HG03060 (cell line): ENCODE measurements at regions not wholly inside any gene's neighbourhood (a gene's known extent, or its start where the extent isn't known, plus 50 kb on each side); places are given as distances from the start of the nearest gene placed in this dataset.

Experiments
- ATAC-seq: cut with Tn5 transposase; IDR thresholded peaks from one replicate; pipeline ENCODE4 v1.9.1; 2021; ENCODE audit warnings: low read depth, moderate number of reproducible peaks; ENCODE audit not compliant: unreplicated experiment

DNA sequence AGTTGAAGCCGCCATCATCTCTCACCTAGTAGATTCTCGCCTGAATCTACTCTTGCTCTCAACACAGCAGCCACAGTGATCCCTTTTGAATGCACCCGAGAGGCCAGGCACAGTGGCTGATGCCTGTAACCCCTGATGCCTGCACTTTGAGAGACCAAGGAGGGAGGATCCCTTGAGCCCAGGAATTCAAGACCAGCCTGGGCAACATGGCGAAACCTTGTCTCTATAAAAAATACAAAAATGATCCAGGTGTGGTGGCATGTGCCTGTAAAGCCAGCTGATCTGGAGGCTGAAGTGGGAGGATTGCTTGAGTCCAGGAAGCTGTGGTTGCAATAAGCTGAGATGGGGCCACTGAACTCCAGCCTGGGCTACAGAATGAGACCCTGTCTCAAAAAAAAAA is 60.3 kb upstream of the EML4 start:
- no peak for ATAC-seq

DNA sequence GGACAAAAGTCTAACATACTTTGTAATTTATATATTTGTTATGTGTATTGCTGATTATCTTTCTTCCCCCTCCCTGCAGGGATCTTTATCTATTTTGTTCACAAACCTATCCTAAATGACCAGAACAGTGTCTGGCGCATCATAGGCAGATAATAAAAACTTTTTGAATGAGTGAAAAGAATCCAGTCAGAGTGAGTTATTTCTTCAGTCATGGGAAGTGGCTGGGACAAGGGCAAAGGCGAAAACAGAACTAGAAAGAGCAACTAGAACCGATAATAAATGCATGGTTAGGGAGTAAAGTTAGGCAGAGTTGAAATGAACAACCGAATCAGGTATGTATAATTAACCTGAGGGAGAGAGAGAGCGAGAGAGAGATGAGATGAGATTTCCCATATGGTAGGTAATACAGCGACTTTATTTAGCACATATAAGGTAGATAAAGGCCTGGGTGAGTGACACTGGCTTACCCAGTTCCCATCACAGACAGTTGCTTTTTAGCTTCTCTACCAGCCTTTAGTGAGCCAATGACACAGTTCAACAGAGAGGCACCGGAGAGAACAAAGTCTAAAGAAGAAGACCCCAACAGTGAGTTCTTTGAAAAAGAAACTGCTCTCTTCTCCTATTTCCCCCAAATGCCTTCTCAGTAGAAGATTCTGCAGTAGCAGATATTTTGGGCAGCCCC is 59.1 kb upstream of the EML4 start:
- no peak for ATAC-seq

DNA sequence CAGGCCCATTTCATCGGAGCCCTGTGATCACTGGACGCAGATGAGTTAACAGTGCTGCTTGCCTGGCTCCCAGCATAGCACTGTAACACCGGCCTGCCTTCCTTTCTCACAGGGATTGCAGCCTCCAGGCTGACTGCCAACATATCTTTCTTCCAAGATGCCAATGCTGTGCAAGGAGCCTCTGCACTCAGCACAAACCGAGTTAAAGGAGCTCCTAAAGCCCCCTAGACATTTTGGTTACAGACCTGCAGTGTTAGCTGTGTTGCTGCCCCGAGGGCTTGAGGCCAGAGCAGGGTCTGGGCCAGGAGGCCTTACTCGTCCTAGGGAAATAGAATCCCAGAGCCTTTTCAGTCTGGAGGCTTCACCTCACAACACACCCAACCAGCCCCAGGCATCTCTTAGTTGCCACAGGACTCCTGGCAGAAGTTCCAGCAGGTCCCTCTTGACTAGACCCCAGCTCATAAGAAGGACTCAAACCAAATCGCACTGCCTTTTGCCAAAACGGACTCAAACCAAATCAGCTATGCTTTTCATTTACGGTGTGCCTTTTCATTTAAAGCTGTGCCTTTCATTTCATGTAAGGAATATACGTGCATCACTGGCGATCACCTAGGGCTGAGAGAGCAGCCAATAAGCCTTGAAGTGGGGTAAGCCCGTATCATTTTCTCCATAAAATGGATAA is 58.4 kb upstream of the EML4 start:
- no peak for ATAC-seq

DNA sequence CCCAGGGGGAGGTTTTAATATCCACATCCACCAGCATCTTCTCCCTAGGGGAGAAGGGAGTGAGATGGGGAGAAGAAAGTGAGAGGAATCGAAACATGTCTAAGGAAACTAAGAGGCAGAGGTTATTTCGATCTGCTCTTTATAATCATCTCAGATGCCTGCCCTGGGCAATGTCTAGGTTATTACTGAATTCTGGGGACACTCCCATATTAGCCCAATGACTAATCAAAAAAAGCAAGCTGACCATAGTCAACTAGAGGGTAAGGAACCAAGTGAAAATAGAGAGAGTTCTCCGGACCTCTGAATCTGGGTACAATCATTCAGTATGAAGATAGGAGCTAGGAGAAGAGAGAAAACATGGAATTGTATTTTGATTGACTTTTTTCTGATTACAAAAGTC is 56.7 kb upstream of the EML4 start:
- ATAC-seq: no peak

DNA sequence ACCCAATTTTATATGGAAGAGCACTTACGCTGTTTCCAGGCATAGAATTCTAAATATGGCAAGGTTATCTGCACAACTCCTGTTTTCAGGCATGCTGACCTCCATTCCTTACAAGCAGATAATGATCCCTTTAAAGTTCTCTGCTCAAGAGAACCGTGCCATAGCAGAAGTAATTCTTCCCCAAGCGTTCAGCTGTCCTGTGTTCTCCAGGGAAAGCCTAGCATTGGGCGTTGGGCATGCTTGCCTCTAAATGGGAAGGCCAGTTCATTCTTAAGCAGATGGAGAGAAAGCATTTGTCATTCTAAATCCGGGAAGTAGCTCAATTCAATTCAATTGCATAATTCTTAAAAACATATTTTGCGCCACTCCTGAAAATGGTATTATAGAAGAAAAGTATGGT is 55.7 kb upstream of the EML4 start:
- ATAC-seq: no peak

DNA sequence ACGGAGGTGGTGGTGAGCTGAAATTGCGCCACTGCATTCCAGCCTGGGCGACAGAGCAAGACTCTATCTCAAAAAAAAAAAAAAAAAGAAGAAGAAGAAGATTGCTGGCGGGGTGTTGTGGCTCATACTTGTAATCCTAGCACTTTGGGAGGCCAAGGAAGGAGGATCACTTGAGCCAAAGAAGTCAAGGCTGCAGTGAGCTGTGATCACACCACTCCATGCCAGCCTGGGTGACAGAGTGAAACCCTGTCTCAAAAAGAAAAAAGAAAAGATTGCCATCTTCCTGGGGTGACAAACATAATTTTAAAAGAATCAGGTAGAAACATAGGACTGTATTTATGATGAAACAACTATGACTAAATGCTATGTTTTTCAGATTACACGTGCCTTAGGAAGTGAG is 55.1 kb upstream of the EML4 start:
- ATAC-seq: no peak

DNA sequence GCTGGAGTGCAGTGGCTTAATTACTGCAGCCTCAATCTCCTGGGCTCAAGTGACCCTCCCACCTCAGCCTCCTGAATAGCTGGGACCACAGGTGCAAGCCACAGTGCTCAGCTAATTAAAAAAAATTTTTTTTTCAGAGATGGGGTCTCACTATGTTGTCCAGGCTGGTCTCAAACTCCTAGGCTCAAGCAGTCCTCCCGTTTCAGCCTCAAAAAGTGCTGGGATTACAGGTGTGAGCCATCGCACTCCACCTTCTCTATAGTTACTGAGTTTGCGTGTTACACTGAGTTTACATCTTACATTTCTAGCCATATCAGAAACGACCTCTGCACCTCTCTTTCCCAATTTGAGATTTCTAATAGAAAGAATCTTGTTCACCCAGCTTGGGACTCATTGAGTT is 53.6 kb upstream of the EML4 start:
- no peak for ATAC-seq

DNA sequence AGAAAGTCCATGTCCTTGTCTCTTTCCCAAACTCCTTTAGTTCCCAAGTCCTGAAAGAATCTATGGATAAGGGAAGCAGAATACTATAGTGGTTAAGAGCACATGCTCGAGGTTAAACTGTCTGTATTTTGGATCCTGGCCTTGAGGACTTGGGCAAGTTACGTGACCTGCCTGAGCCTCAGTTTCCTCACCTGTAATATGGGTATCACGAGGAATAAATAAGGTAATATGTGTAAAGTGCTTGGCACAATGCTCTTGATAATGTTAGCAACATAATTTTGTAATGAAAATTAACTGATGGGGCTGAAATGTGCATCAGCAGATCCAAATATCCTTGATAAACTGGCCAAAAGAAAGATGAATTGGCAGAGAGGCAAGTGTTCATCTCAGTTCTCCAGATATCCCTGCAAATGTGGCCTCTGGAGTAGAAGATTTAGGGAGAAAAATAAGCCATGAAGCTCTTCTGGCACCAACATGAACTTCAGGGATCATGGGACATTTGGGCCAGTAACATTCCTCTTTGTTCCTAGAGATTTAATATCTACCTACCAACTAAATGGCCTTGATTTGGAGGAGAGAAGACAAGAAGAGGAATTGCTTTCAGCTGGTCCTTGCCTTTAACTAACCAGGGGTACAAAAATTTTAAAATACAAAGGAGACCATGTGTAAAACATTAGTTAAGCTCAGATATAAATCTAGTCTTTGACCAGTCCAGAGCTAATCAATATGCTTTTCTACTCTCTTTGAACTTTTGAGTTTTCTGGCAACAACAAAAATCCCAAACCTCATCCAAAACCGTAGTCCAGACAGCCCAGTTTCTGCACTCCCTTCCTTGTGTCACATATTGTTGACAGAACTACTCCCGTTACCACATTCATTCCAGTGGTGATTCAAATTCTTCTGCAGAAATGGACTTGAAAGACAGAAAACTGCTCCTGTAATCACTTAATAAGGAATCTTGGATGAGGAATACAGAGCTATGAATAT is 52.7 kb upstream of the EML4 start:
- no peak for ATAC-seq

DNA sequence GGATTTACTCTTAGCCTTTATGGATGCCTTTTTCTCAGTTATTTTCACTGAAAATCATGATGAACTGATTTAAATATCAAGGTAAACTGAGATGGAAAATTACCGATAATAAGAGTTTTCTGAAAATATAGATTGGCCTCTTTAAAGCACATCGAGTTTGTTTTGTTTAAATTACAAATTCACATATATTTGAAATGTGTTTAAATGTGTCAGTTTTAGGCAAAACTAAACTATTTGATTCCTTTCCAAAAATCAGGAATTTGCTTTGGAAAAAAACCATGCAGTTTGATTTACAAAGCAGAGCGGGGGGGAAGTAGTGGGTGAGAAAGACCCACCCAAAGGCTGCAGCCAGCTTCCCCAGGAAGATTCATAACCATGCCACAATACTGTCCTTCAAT is 52.0 kb upstream of the EML4 start:
- no peak for ATAC-seq

DNA sequence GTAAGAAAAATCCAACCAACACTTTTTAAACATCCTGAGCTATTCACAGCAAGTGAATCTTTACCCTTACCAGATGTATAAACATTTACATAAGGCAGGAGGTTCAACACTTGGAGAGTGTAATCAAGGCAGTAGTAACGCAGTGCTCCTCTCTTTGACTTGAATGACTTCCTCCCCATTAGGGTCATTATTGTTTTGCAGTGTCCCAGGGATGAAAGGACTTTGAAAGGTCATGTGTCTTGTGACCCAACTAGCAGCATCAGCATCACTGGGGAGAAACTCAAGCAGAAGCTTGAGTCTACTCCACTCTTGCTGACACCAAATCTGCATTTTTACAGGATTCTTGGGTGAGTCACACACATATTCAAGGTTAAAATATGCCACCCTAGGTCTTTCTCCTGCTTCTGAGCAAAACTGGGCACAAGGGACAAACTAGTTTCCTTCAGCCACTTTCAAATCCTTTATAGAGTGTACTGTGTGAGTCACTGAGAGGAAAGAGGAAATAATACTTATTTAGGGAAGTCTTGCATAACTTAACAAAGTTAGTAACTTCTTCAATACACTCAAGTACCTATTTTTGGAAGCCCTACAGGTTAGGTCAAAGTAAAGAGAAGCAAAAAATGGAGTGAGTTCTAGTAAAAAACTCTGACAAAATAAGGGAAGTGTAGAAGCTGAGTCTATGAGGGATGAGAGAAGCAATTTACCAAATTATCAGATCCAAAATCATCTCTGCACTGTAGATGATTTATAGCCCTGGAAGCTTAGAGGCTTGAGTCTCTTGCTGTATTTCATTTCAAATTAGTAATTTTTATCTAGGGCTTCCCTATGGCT is 51.0 kb upstream of the EML4 start:
- peak; percentile 96 for ATAC-seq

DNA sequence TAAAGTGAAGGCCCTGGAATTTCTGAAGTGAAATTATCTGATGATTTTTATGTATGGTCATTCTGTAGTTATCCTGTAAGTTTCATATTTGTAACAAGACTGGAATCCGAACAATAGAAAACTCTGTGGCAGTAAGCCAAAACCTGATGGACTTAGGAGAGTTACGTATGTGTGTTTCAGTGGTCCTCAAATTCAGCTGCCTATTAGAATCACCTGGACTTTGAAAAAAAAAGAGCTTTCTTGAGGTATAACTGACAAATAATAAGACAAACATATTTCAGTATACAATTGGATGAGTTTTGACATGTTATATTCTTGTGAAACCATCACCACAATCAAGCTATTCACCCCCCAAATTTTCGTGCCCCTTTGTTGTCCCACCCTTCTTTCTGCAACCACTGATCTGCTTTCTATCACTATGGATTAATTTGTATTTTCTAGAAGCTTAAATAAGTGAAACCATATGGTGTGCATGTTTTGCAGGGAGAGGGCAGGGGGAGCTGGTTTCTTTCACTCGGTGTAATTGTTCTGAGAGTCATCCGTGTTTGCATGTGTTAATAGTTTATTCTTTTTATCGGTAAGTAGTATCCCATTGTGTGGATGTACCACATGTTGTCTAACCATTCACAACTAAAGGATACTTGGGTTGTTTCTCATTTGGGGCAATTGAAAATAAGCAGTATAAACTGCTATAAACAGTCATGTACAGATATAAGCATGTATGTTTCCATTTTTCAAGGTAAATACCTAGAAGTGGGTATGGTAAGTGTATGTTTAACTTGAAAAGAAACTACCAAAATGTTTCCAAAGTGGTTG is 50.2 kb upstream of the EML4 start:
- ATAC-seq: no peak
